ENCODE measurements at regions not wholly inside any gene's neighbourhood (a gene's known extent, or its start where the extent isn't known, plus 50 kb on each side); places are given as distances from the start of the nearest gene placed in this dataset.

DNA sequence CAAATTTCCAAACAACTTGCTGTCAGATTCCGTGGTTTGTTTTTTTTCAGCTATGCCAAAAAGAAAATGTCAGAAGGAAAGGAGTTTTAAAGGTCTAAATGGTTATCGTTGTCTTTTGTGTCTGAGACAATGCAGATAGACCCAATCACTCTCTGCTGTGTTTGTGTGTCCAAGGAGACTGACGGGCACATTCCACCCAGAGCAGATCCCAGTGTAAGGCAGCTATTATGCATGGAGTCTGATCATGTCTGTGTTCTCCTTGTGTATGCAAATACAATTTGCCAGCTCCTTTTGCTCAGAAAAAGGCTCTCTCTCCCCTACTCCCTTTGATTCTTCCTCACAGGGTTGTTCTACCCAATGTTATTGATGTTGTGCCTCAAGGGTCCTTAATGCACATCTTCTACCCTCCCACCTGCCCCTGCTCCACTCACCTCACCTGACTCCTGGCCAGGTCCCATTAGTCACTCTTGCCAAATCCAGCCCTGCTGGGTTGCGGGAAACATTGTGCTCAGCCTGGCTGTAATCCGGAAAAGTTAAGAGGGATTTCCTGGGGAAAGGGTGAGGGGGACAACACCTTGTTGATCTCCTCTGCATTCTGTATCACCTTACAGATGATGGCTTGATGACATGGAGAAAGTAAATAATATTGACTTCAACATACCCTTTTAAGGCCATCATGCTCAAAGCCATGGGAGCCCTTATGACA is 61.0 kb downstream of the OTOL1 start:
- Histone ChIP-seq H4K20me1 (ENCODE audit: insufficient read depth, low read length) (no peaks in the 10 kb centered on the region), H3K9ac (ENCODE audit: low read length) (no peak overlapping the region), H2AFZ (ENCODE audit: low read depth, low read length) (no peak overlapping the region), H3K9me3 (ENCODE audit: insufficient read depth, low read depth, low read length) (no peaks in the 10 kb centered on the region), H3K27ac (ENCODE audit: low read depth, low read length) (no peak overlapping the region), H3K79me2 (ENCODE audit: insufficient read depth, low read length) (no peaks in the 10 kb centered on the region), H3K4me1 (ENCODE audit: insufficient read depth, low read length) (peaks cover 17% of the 10 kb centered on the region), H3K4me3 (ENCODE audit: insufficient read depth, low read depth, low read length) (no peak overlapping the region), H3K27me3 (ENCODE audit: insufficient read depth, low read length) (peaks cover 8% of the 10 kb centered on the region), H3K4me2 (ENCODE audit: low read length) (no peak overlapping the region), H3K36me3 (ENCODE audit: insufficient read depth, low read length) (no peaks in the 10 kb centered on the region)
- Mint-ChIP-seq H3K9me3 (ENCODE audit: unreplicated experiment) (no peaks in the 10 kb centered on the region), H3K27me3 (ENCODE audit: low read depth, unreplicated experiment) (no peaks in the 10 kb centered on the region), H3K27ac (ENCODE audit: unreplicated experiment) (no peak overlapping the region), H3K4me1 (ENCODE audit: low read depth, unreplicated experiment) (peaks cover 19% of the 10 kb centered on the region), H3K36me3 (ENCODE audit: low read depth, unreplicated experiment) (no peaks in the 10 kb centered on the region), H3K4me3 (ENCODE audit: unreplicated experiment) (no peak overlapping the region)
- DNase-seq (ENCODE audit: low read depth), result no peak
- TF ChIP-seq EZH2 (IDR thresholded peaks at IDR 0.05; ENCODE audit: insufficient read depth, low read length), result no peak
- TF ChIP-seq, protein P1, sequence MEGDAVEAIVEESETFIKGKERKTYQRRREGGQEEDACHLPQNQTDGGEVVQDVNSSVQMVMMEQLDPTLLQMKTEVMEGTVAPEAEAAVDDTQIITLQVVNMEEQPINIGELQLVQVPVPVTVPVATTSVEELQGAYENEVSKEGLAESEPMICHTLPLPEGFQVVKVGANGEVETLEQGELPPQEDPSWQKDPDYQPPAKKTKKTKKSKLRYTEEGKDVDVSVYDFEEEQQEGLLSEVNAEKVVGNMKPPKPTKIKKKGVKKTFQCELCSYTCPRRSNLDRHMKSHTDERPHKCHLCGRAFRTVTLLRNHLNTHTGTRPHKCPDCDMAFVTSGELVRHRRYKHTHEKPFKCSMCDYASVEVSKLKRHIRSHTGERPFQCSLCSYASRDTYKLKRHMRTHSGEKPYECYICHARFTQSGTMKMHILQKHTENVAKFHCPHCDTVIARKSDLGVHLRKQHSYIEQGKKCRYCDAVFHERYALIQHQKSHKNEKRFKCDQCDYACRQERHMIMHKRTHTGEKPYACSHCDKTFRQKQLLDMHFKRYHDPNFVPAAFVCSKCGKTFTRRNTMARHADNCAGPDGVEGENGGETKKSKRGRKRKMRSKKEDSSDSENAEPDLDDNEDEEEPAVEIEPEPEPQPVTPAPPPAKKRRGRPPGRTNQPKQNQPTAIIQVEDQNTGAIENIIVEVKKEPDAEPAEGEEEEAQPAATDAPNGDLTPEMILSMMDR (IDR thresholded peaks at IDR 0.05; ENCODE audit: insufficient read depth, low read depth, low read length), result no peak
- FAIRE-seq, result no peak

DNA sequence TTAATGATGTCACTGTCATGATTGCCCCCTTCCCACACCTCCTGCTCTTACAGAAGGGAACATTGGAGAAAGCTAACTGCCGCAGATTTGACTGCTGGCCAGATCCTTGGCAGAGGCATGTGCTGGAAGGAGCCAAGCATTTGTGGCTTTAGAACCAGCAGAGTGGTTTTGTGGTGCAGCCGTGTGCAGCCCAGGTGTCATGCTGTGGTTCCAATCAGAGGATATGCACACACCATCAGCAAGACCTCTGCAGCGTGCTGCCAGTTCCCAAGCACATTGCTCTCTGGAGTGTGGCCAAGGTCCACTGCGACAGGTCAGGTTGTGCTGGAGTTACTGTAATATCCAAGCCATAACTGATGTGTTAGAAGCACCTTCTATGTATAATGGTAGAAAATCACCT is 61.6 kb downstream of the OTOL1 start:
- peaks cover 19% of the 10 kb centered on the region for H3K4me1 Mint-ChIP-seq (ENCODE audit: low read depth, unreplicated experiment)

More for the DNA sequence above, 61.6 kb downstream of the OTOL1 start:
- Histone ChIP-seq H3K27ac (ENCODE audit: low read depth, low read length) (no peak overlapping the region), H3K9ac (ENCODE audit: low read length) (no peak overlapping the region), H3K4me1 (ENCODE audit: insufficient read depth, low read length) (peaks cover 17% of the 10 kb centered on the region), H4K20me1 (ENCODE audit: insufficient read depth, low read length) (no peaks in the 10 kb centered on the region), H3K79me2 (ENCODE audit: insufficient read depth, low read length) (no peaks in the 10 kb centered on the region), H3K4me3 (ENCODE audit: insufficient read depth, low read depth, low read length) (no peak overlapping the region), H3K4me2 (ENCODE audit: low read length) (peak overlapping the region; percentile 2), H3K27me3 (ENCODE audit: insufficient read depth, low read length) (peaks cover 7% of the 10 kb centered on the region), H3K9me3 (ENCODE audit: insufficient read depth, low read depth, low read length) (no peaks in the 10 kb centered on the region), H3K36me3 (ENCODE audit: insufficient read depth, low read length) (no peaks in the 10 kb centered on the region), H2AFZ (ENCODE audit: low read depth, low read length) (no peak overlapping the region)
- Mint-ChIP-seq H3K4me3 (ENCODE audit: unreplicated experiment) (no peak overlapping the region), H3K36me3 (ENCODE audit: low read depth, unreplicated experiment) (no peaks in the 10 kb centered on the region), H3K9me3 (ENCODE audit: unreplicated experiment) (no peaks in the 10 kb centered on the region), H3K27ac (ENCODE audit: unreplicated experiment) (no peak overlapping the region), H3K27me3 (ENCODE audit: low read depth, unreplicated experiment) (no peaks in the 10 kb centered on the region)
- peak; percentile 63 for DNase-seq (ENCODE audit: low read depth)
- TF ChIP-seq, protein P1 (IDR thresholded peaks at IDR 0.05; ENCODE audit: insufficient read depth, low read depth, low read length), result no peak
- no peak for TF ChIP-seq EZH2 (IDR thresholded peaks at IDR 0.05; ENCODE audit: insufficient read depth, low read length)
- no peak for FAIRE-seq
